Parathyroid adenoma (tissue), 2 donors: ENCODE measurements at regions not wholly inside any gene's neighbourhood (a gene's known extent, or its start where the extent isn't known, plus 50 kb on each side); places are given as distances from the start of the nearest gene placed in this dataset.

Source experiments
- H2AFZ ChIP-seq: fragments of 300-600 bp; sonication (generic); one replicate; pipeline ENCODE4 v1.7.0; 2017; ENCODE audit warnings: antibody characterized with exemption, mild to moderate bottlenecking
- H3K27ac ChIP-seq: fragments of 300-600 bp; sonication (generic); one replicate; pipeline ENCODE4 v1.7.0; 2017
- H3K27me3 ChIP-seq: fragments of 300-600 bp; sonication (generic); one replicate; pipeline ENCODE4 v1.7.0; 2017; ENCODE audit warnings: low read length; ENCODE audit not compliant: control insufficient read depth, insufficient read depth
- H3K36me3 ChIP-seq: fragments of 300-600 bp; sonication (generic); one replicate; pipeline ENCODE4 v1.7.0; 2017; ENCODE audit warnings: low read length; ENCODE audit not compliant: control insufficient read depth, insufficient read depth
- H3K4me1 ChIP-seq: fragments of 300-600 bp; sonication (generic); one replicate; pipeline ENCODE4 v1.7.0; 2017; ENCODE audit warnings: control low read depth
- H3K4me2 ChIP-seq: fragments of 300-600 bp; sonication (generic); one replicate; pipeline ENCODE4 v1.7.0; 2017; ENCODE audit warnings: low read length
- H3K4me3 ChIP-seq: fragments of 300-600 bp; sonication (generic); one replicate; pipeline ENCODE4 v1.7.0; 2017; ENCODE audit warnings: low read depth, low read length
- H3K79me2 ChIP-seq: fragments of 300-600 bp; sonication (generic); one replicate; pipeline ENCODE4 v1.7.0; 2017; ENCODE audit warnings: control low read depth
- H3K9ac ChIP-seq: fragments of 300-600 bp; sonication (generic); one replicate; pipeline ENCODE4 v1.7.0; 2017; ENCODE audit warnings: mild to moderate bottlenecking
- H3K9me3 ChIP-seq: fragments of 300-600 bp; sonication (generic); one replicate; pipeline ENCODE4 v1.7.0; 2017; ENCODE audit warnings: low read length; ENCODE audit not compliant: control insufficient read depth
- CTCF ChIP-seq: fragments of 300-600 bp; sonication (generic); IDR thresholded peaks from one replicate; pipeline ENCODE4 v1.7.0; 2017; ENCODE audit warnings: antibody characterized with exemption, mild to moderate bottlenecking
- donor health status: primary hyperparathyroidism.

GRCh38 chr13:39920613-39921012 is 265.2 kb downstream of the COG6 start:
- Histone ChIP-seq H3K36me3 (no peaks in the 10 kb centered on the region), H3K9ac (no peak overlapping the region), H3K9me3 (no peaks in the 10 kb centered on the region), H3K79me2 (no peaks in the 10 kb centered on the region), H3K4me2 (no peak overlapping the region), H3K4me3 (no peak overlapping the region), H3K27ac (no peak overlapping the region), H3K27me3 (no peaks in the 10 kb centered on the region), H2AFZ (no peak overlapping the region), H3K4me1 (no peaks in the 10 kb centered on the region)
- TF ChIP-seq CTCF = no peak

- no peak overlapping the region for H3K4me3 ChIP-seq
- TF ChIP-seq CTCF = no peak
- no peak overlapping the region for H3K27ac ChIP-seq
- no peak overlapping the region for H3K9ac ChIP-seq
- H3K36me3 ChIP-seq = no peaks in the 10 kb centered on the region
- H3K9me3 ChIP-seq = no peaks in the 10 kb centered on the region
- no peaks in the 10 kb centered on the region for H3K4me1 ChIP-seq
- no peak overlapping the region for H2AFZ ChIP-seq
- no peaks in the 10 kb centered on the region for H3K79me2 ChIP-seq
- H3K4me2 ChIP-seq = no peak overlapping the region
- no peaks in the 10 kb centered on the region for H3K27me3 ChIP-seq
Measured at GRCh38 chr13:39926345-39926744, 270.9 kb downstream of the COG6 start.

- Histone ChIP-seq H3K4me1 (no peaks in the 10 kb centered on the region), H3K27me3 (no peaks in the 10 kb centered on the region), H3K79me2 (no peaks in the 10 kb centered on the region), H3K36me3 (no peaks in the 10 kb centered on the region), H3K4me3 (no peak overlapping the region), H3K4me2 (no peak overlapping the region), H2AFZ (no peak overlapping the region), H3K27ac (no peak overlapping the region), H3K9ac (no peak overlapping the region), H3K9me3 (no peaks in the 10 kb centered on the region)
- no peak for TF ChIP-seq CTCF
Measured at GRCh38 chr13:39928261-39928660, 272.8 kb downstream of the COG6 start.

GRCh38 chr13:39929583-39929982 is 274.1 kb downstream of the COG6 start:
- Histone ChIP-seq H2AFZ (no peak overlapping the region), H3K4me1 (no peaks in the 10 kb centered on the region), H3K27ac (no peak overlapping the region), H3K27me3 (no peaks in the 10 kb centered on the region), H3K4me2 (no peak overlapping the region), H3K9ac (no peak overlapping the region), H3K9me3 (no peaks in the 10 kb centered on the region), H3K4me3 (no peak overlapping the region), H3K36me3 (no peaks in the 10 kb centered on the region), H3K79me2 (no peaks in the 10 kb centered on the region)
- TF ChIP-seq CTCF = no peak

- no peak for TF ChIP-seq CTCF
- no peak overlapping the region for H3K9ac ChIP-seq
Measured at GRCh38 chr13:39930060-39930459, 274.6 kb downstream of the COG6 start.

More at GRCh38 chr13:39930060-39930459, 274.6 kb downstream of the COG6 start:
- H3K27ac ChIP-seq = no peak overlapping the region
- H3K4me1 ChIP-seq = no peaks in the 10 kb centered on the region
- H3K27me3 ChIP-seq = no peaks in the 10 kb centered on the region
- H3K4me2 ChIP-seq = no peak overlapping the region
- H3K36me3 ChIP-seq = no peaks in the 10 kb centered on the region
- no peak overlapping the region for H2AFZ ChIP-seq
- H3K9me3 ChIP-seq = no peaks in the 10 kb centered on the region
- no peak overlapping the region for H3K4me3 ChIP-seq
- H3K79me2 ChIP-seq = no peaks in the 10 kb centered on the region
